Activated naive CD4-positive, alpha-beta T cell treated with anti-CD3 and anti-CD28 coated beads for 36 hours (primary cell): ENCODE measurements at regions not wholly inside any gene's neighbourhood (a gene's known extent, or its start where the extent isn't known, plus 50 kb on each side); places are given as distances from the start of the nearest gene placed in this dataset.

Experiments used
- CTCF ChIA-PET: fragments of 350-600 bp; sonication (Branson Sonifier 250); formaldehyde crosslinking; loops from one replicate; lab custom pipeline; 2021; ENCODE audit warnings: antibody characterized with exemption; lab: Charles Lee
- DNase-seq: peaks from one replicate; pipeline ENCODE4 v3.0.0-alpha.2; 2020
- H3K27ac Mint-ChIP-seq: one replicate; pipeline ENCODE4 v1.8.0; 2021; ENCODE audit warnings: mild to moderate bottlenecking, mixed read lengths
- H3K27me3 Mint-ChIP-seq: one replicate; pipeline ENCODE4 v1.8.0; 2021; ENCODE audit warnings: low read depth, mixed read lengths
- H3K36me3 Mint-ChIP-seq: one replicate; pipeline ENCODE4 v1.8.0; 2021; ENCODE audit warnings: low read depth, mixed read lengths
- H3K4me1 Mint-ChIP-seq: one replicate; pipeline ENCODE4 v1.8.0; 2021; ENCODE audit warnings: low read depth, mixed read lengths
- H3K4me3 Mint-ChIP-seq: one replicate; pipeline ENCODE4 v1.8.0; 2021; ENCODE audit warnings: mild to moderate bottlenecking, moderate library complexity, mixed read lengths
- H3K9me3 Mint-ChIP-seq: one replicate; pipeline ENCODE4 v1.8.0; 2021; ENCODE audit warnings: mixed read lengths
- intact Hi-C: fragments of 100-400 bp; cut with micrococcal nuclease; formaldehyde crosslinking; loops from one replicate; pipeline ENCODE4 v1.15.1; 2023

- CTCF ChIA-PET: no interaction called here
- Mint-ChIP-seq H3K4me3 (no peak overlapping the region), H3K27me3 (peaks cover 8% of the 10 kb centered on the region), H3K9me3 (no peaks in the 10 kb centered on the region), H3K36me3 (no peaks in the 10 kb centered on the region), H3K4me1 (no peaks in the 10 kb centered on the region), H3K27ac (no peak overlapping the region)
- no peak for DNase-seq
- intact Hi-C loops: no loop called here
These were observed 938.6 kb downstream of the NTRK3 start for GRCh38 chr15:87317900-87318299.

GRCh38 chr15:87312221-87312620, 944.3 kb downstream of the NTRK3 start:
- Mint-ChIP-seq H3K36me3 (no peaks in the 10 kb centered on the region), H3K27ac (no peak overlapping the region), H3K9me3 (no peaks in the 10 kb centered on the region), H3K27me3 (peaks cover 3% of the 10 kb centered on the region), H3K4me3 (no peak overlapping the region), H3K4me1 (no peaks in the 10 kb centered on the region)
- DNase-seq: no peak
- intact Hi-C loops: no loop called here
- CTCF ChIA-PET: no interaction called here

GRCh38 chr15:87300146-87300545, 956.4 kb downstream of the NTRK3 start:
- no peak for DNase-seq
- H3K27me3 Mint-ChIP-seq: no peaks in the 10 kb centered on the region
- H3K27ac Mint-ChIP-seq: no peak overlapping the region
- no peaks in the 10 kb centered on the region for H3K9me3 Mint-ChIP-seq
- no peaks in the 10 kb centered on the region for H3K36me3 Mint-ChIP-seq
- no peaks in the 10 kb centered on the region for H3K4me1 Mint-ChIP-seq
- intact Hi-C loops: no loop called here
- CTCF ChIA-PET: no interaction called here
- no peak overlapping the region for H3K4me3 Mint-ChIP-seq

- Mint-ChIP-seq H3K9me3 (no peaks in the 10 kb centered on the region), H3K27ac (no peak overlapping the region), H3K36me3 (no peaks in the 10 kb centered on the region), H3K27me3 (no peaks in the 10 kb centered on the region), H3K4me1 (no peaks in the 10 kb centered on the region), H3K4me3 (no peak overlapping the region)
- DNase-seq: no peak
- CTCF ChIA-PET: no interaction called here
- intact Hi-C loops: no loop called here
These were observed 961.7 kb downstream of the NTRK3 start for GRCh38 chr15:87294854-87295253.

GRCh38 chr15:87293031-87293430, 963.5 kb downstream of the NTRK3 start:
- no peak overlapping the region for H3K27ac Mint-ChIP-seq
- CTCF ChIA-PET: no interaction called here
- no peaks in the 10 kb centered on the region for H3K36me3 Mint-ChIP-seq
- intact Hi-C loops: no loop called here
- no peaks in the 10 kb centered on the region for H3K27me3 Mint-ChIP-seq
- DNase-seq: no peak
- H3K9me3 Mint-ChIP-seq: no peaks in the 10 kb centered on the region
- no peak overlapping the region for H3K4me3 Mint-ChIP-seq
- H3K4me1 Mint-ChIP-seq: no peaks in the 10 kb centered on the region

- CTCF ChIA-PET: no interaction called here
- Mint-ChIP-seq H3K9me3 (no peaks in the 10 kb centered on the region), H3K27ac (no peak overlapping the region), H3K4me3 (no peak overlapping the region), H3K36me3 (no peaks in the 10 kb centered on the region), H3K4me1 (no peaks in the 10 kb centered on the region), H3K27me3 (peaks cover 3% of the 10 kb centered on the region)
- DNase-seq: no peak
- intact Hi-C loops: no loop called here
These were observed 969.4 kb downstream of the NTRK3 start for GRCh38 chr15:87287156-87287555.

- no peak for DNase-seq
- H3K27me3 Mint-ChIP-seq: peaks cover 14% of the 10 kb centered on the region
- no peak overlapping the region for H3K27ac Mint-ChIP-seq
- CTCF ChIA-PET: interaction anchor here (0.6 to 0.7 kb wide), 2 partner anchors 51 to 175 kb away, joined by 3 to 4 read pairs; no protein-coding TSS in a partner anchor
- no peaks in the 10 kb centered on the region for H3K9me3 Mint-ChIP-seq
- intact Hi-C loops: no loop called here
- H3K4me1 Mint-ChIP-seq: no peaks in the 10 kb centered on the region
- no peak overlapping the region for H3K4me3 Mint-ChIP-seq
- no peaks in the 10 kb centered on the region for H3K36me3 Mint-ChIP-seq
These were observed 987.0 kb downstream of the NTRK3 start for GRCh38 chr15:87269566-87269965.

GRCh38 chr15:87268675-87269074, 987.9 kb downstream of the NTRK3 start:
- Mint-ChIP-seq H3K27me3 (peaks cover 15% of the 10 kb centered on the region), H3K27ac (no peak overlapping the region), H3K4me1 (no peaks in the 10 kb centered on the region), H3K4me3 (no peak overlapping the region), H3K9me3 (no peaks in the 10 kb centered on the region), H3K36me3 (no peaks in the 10 kb centered on the region)
- intact Hi-C loops: no loop called here
- no peak for DNase-seq
- CTCF ChIA-PET: interaction anchor here (0.7 kb wide), 1 partner anchor 174 kb away, joined by 3 read pairs; no protein-coding TSS in a partner anchor

GRCh38 chr15:87267798-87268197, 988.7 kb downstream of the NTRK3 start:
- H3K27ac Mint-ChIP-seq: no peak overlapping the region
- CTCF ChIA-PET: no interaction called here
- no peaks in the 10 kb centered on the region for H3K9me3 Mint-ChIP-seq
- H3K27me3 Mint-ChIP-seq: peaks cover 20% of the 10 kb centered on the region
- DNase-seq: no peak
- intact Hi-C loops: no loop called here
- no peaks in the 10 kb centered on the region for H3K4me1 Mint-ChIP-seq
- no peak overlapping the region for H3K4me3 Mint-ChIP-seq
- no peaks in the 10 kb centered on the region for H3K36me3 Mint-ChIP-seq

GRCh38 chr15:87263871-87264270, 992.7 kb downstream of the NTRK3 start:
- Mint-ChIP-seq H3K27me3 (peaks cover 24% of the 10 kb centered on the region), H3K36me3 (no peaks in the 10 kb centered on the region), H3K4me1 (no peaks in the 10 kb centered on the region), H3K27ac (no peak overlapping the region), H3K9me3 (no peaks in the 10 kb centered on the region), H3K4me3 (no peak overlapping the region)
- DNase-seq: no peak
- intact Hi-C loops: no loop called here
- CTCF ChIA-PET: no interaction called here

- Mint-ChIP-seq H3K27me3 (peaks cover 24% of the 10 kb centered on the region), H3K4me3 (no peak overlapping the region), H3K9me3 (no peaks in the 10 kb centered on the region), H3K27ac (no peak overlapping the region), H3K36me3 (no peaks in the 10 kb centered on the region), H3K4me1 (no peaks in the 10 kb centered on the region)
- intact Hi-C loops: no loop called here
- DNase-seq: no peak
- CTCF ChIA-PET: no interaction called here
These were observed 993.2 kb downstream of the NTRK3 start for GRCh38 chr15:87263296-87263695.

GRCh38 chr15:87245592-87245991, 1010.9 kb downstream of the NTRK3 start:
- no peak overlapping the region for H3K27ac Mint-ChIP-seq
- CTCF ChIA-PET: no interaction called here
- intact Hi-C loops: no loop called here
- peaks cover 5% of the 10 kb centered on the region for H3K27me3 Mint-ChIP-seq
- H3K4me3 Mint-ChIP-seq: no peak overlapping the region
- H3K9me3 Mint-ChIP-seq: no peaks in the 10 kb centered on the region
- no peaks in the 10 kb centered on the region for H3K36me3 Mint-ChIP-seq
- DNase-seq: no peak
- H3K4me1 Mint-ChIP-seq: no peaks in the 10 kb centered on the region

GRCh38 chr15:87243474-87243873, 1013.1 kb downstream of the NTRK3 start:
- H3K4me1 Mint-ChIP-seq: no peaks in the 10 kb centered on the region
- DNase-seq: no peak
- H3K4me3 Mint-ChIP-seq: no peak overlapping the region
- no peaks in the 10 kb centered on the region for H3K9me3 Mint-ChIP-seq
- H3K36me3 Mint-ChIP-seq: no peaks in the 10 kb centered on the region
- CTCF ChIA-PET: no interaction called here
- intact Hi-C loops: no loop called here
- no peak overlapping the region for H3K27ac Mint-ChIP-seq
- peaks cover 7% of the 10 kb centered on the region for H3K27me3 Mint-ChIP-seq
